Common myeloid progenitor, CD34-positive (primary cell): ENCODE measurements at regions not wholly inside any gene's neighbourhood (a gene's known extent, or its start where the extent isn't known, plus 50 kb on each side); places are given as distances from the start of the nearest gene placed in this dataset.

ENCODE experiments used
- CTCF ChIA-PET: fragments of 350-600 bp; sonication (Branson Sonifier 250); formaldehyde crosslinking; loops from one replicate; lab custom pipeline; 2021; ENCODE audit warnings: antibody characterized with exemption; lab: Charles Lee
- POLR2A ChIA-PET: fragments of 350-600 bp; sonication (Branson Sonifier 250); formaldehyde crosslinking; loops from one replicate; lab custom pipeline; 2021; ENCODE audit warnings: antibody characterized with exemption; lab: Charles Lee
- DNase-seq, 3 donors: peaks; one replicate each; pipeline versions ENCODE4 v3.0.0 to v3.0.0-alpha.2; 2013
- H3K27ac ChIP-seq, 2 experiments: 1 replicate in 1 of 2; 2 replicates in 1 of 2; pipeline ENCODE4 v1.7.0; 2013; ENCODE audit warnings: inconsistent platforms in 2 of 2, low read length in 2 of 2, mild to moderate bottlenecking in 2 of 2, low read depth in 1 of 2, moderate library complexity in 1 of 2; ENCODE audit not compliant: severe bottlenecking in 2 of 2, insufficient read depth in 1 of 2, poor library complexity in 1 of 2
- H3K27me3 ChIP-seq, 5 experiments: replicated peaks in 2 of 5; 1 replicate in 3 of 5; 2 replicates in 2 of 5; pipeline versions ENCODE4 v1.6.1 to v1.7.0; 2013; ENCODE audit warnings: low read length in 4 of 5, mild to moderate bottlenecking in 2 of 5, moderate library complexity in 2 of 5, inconsistent platforms in 1 of 5; ENCODE audit not compliant: insufficient read depth in 5 of 5, control insufficient read depth in 4 of 5
- H3K36me3 ChIP-seq, 4 experiments: 1 replicate in 2 of 4; 2 replicates in 2 of 4; pipeline versions ENCODE4 v1.6.1 to v1.7.0; 2013; ENCODE audit warnings: low read length in 3 of 4, control low read depth in 1 of 4, mild to moderate bottlenecking in 1 of 4; ENCODE audit not compliant: control insufficient read depth in 4 of 4, insufficient read depth in 4 of 4
- H3K4me1 ChIP-seq, 4 experiments: 1 replicate in 3 of 4; 2 replicates in 1 of 4; pipeline versions ENCODE4 v1.6.1 to v1.7.1; 2013; ENCODE audit warnings: low read length in 3 of 4, mild to moderate bottlenecking in 3 of 4, control low read depth in 1 of 4, inconsistent platforms in 1 of 4, moderate library complexity in 1 of 4; ENCODE audit not compliant: control insufficient read depth in 4 of 4, insufficient read depth in 4 of 4; ENCODE audit errors: control extremely low read depth in 1 of 4
- H3K4me3 ChIP-seq, 7 experiments: 1 replicate in 4 of 7; 2 replicates in 3 of 7; pipeline versions ENCODE4 v1.5.1 to v1.7.0; 2013; ENCODE audit warnings: mild to moderate bottlenecking in 7 of 7, low read length in 6 of 7, moderate library complexity in 6 of 7, inconsistent platforms in 2 of 7, low read depth in 2 of 7, control low read depth in 1 of 7; ENCODE audit not compliant: insufficient read depth in 4 of 7, control insufficient read depth in 1 of 7; ENCODE audit errors: extremely low read depth in 1 of 7
- H3K9me3 ChIP-seq, 5 experiments: 1 replicate in 4 of 5; 2 replicates in 1 of 5; pipeline versions ENCODE4 v1.6.1 to v1.7.1; 2013; ENCODE audit warnings: low read length in 4 of 5, mild to moderate bottlenecking in 2 of 5, inconsistent platforms in 1 of 5, low read depth in 1 of 5, moderate library complexity in 1 of 5; ENCODE audit not compliant: control insufficient read depth in 4 of 5, insufficient read depth in 2 of 5; ENCODE audit errors: control extremely low read depth in 1 of 5
- WGBS: methylation state at CpG from one replicate; pipeline ENCODE4 v1.1.5; 2013; ENCODE audit not compliant: insufficient coverage; 5-methylcytosine and 5-hydroxymethylcytosine counted together

GRCh38 chr4:24727390-24728224 is 67.8 kb upstream of the SOD3 start:
- WGBS, result 58% methylated on average over 8 of the region's 13 CpGs
- CTCF ChIA-PET, result no interaction called here

GRCh38 chr4:24729119-24729730 is 66.1 kb upstream of the SOD3 start:
- Histone ChIP-seq H3K4me3 (no peak overlapping the region), H3K36me3 (no peaks in the 10 kb centered on the region), H3K27ac (no peak overlapping the region), H3K9me3 (no peaks in the 10 kb centered on the region), H3K27me3 (peaks cover 0 to 5% (median 0%) of the 10 kb centered on the region in 5 experiments), H3K4me1 (no peaks in the 10 kb centered on the region)
- ChIA-PET CTCF (no interaction called here), POLR2A (no interaction called here)
- DNase-seq, result no peak
- WGBS, result 100% methylated on average over 5 of the region's 6 CpGs

More at GRCh38 chr4:24727390-24728224, 67.8 kb upstream of the SOD3 start:
- H3K9me3 ChIP-seq, result no peaks in the 10 kb centered on the region
- peaks cover 0 to 5% (median 0%) of the 10 kb centered on the region in 5 experiments for H3K27me3 ChIP-seq
- POLR2A ChIA-PET, result no interaction called here
- no peak for DNase-seq
- no peak overlapping the region for H3K27ac ChIP-seq
- no peaks in the 10 kb centered on the region for H3K4me1 ChIP-seq
- H3K4me3 ChIP-seq, result no peak overlapping the region
- no peaks in the 10 kb centered on the region for H3K36me3 ChIP-seq

- Histone ChIP-seq H3K27me3 (peaks cover 0 to 5% (median 0%) of the 10 kb centered on the region in 5 experiments), H3K4me1 (no peaks in the 10 kb centered on the region), H3K9me3 (no peaks in the 10 kb centered on the region), H3K27ac (no peak overlapping the region), H3K4me3 (no peak overlapping the region), H3K36me3 (no peaks in the 10 kb centered on the region)
- DNase-seq, result no peak
- ChIA-PET POLR2A (no interaction called here), CTCF (no interaction called here)
- 95% methylated on average over 16 of the region's 16 CpGs for WGBS
Observed at GRCh38 chr4:24730256-24731001, 64.9 kb upstream of the SOD3 start.

- Histone ChIP-seq H3K36me3 (no peaks in the 10 kb centered on the region), H3K4me1 (no peaks in the 10 kb centered on the region), H3K9me3 (no peaks in the 10 kb centered on the region), H3K27ac (no peak overlapping the region), H3K27me3 (peaks cover 0 to 5% (median 0%) of the 10 kb centered on the region in 5 experiments), H3K4me3 (no peak overlapping the region)
- ChIA-PET CTCF (no interaction called here), POLR2A (no interaction called here)
- WGBS, result 100% methylated on average over 2 of the region's 2 CpGs
- no peak for DNase-seq
Observed at GRCh38 chr4:24731448-24731847, 63.9 kb upstream of the SOD3 start.

- H3K4me3 ChIP-seq, result no peak overlapping the region
- ChIA-PET CTCF (interaction anchor here (1.0 kb wide), 2 partner anchors 18 to 28 kb away, joined by 3 read pairs; no protein-coding TSS in a partner anchor), POLR2A (no interaction called here)
- DNase-seq, result no peak
- H3K36me3 ChIP-seq, result no peaks in the 10 kb centered on the region
- H3K27me3 ChIP-seq, result no peaks in the 10 kb centered on the region
- no CpG with 5 or more reads among the region's 1 CpG for WGBS
- H3K4me1 ChIP-seq, result no peaks in the 10 kb centered on the region
- peaks cover 0 to 8% (median 5%) of the 10 kb centered on the region in 5 experiments for H3K9me3 ChIP-seq
- H3K27ac ChIP-seq, result no peak overlapping the region
Observed at GRCh38 chr4:24734511-24734910, 60.9 kb upstream of the SOD3 start.

GRCh38 chr4:24736066-24736465 is 59.3 kb upstream of the SOD3 start:
- no peak overlapping the region for H3K27ac ChIP-seq

More at GRCh38 chr4:24736066-24736465, 59.3 kb upstream of the SOD3 start:
- Histone ChIP-seq H3K36me3 (no peaks in the 10 kb centered on the region), H3K4me1 (no peaks in the 10 kb centered on the region), H3K4me3 (no peak overlapping the region), H3K9me3 (peaks cover 0 to 8% (median 5%) of the 10 kb centered on the region in 5 experiments), H3K27me3 (no peaks in the 10 kb centered on the region)
- peak in 2 of 3 donors; percentile 23 to 34 for DNase-seq
- ChIA-PET CTCF (interaction anchor here (0.6 kb wide), 1 partner anchor 13 kb away, joined by 3 read pairs; no protein-coding TSS in a partner anchor), POLR2A (no interaction called here)
- WGBS, result 71% methylated on average over 5 of the region's 5 CpGs
